H1 (cell line): ENCODE measurements at regions not wholly inside any gene's neighbourhood (a gene's known extent, or its start where the extent isn't known, plus 50 kb on each side); places are given as distances from the start of the nearest gene placed in this dataset.

ENCODE experiments used
- HDAC2 ChIP-seq, 2 experiments: fragments of 300-600 bp in 1 of 2; sonication (generic) in 1 of 2; IDR thresholded peaks; 2 replicates each; pipeline ENCODE4 v1.6.1; 2011 to 2012; ENCODE audit warnings: low read depth in 2 of 2, low read length in 2 of 2, mild to moderate bottlenecking in 2 of 2, moderate library complexity in 2 of 2, borderline replicate concordance in 1 of 2, inconsistent platforms in 1 of 2
- NANOG ChIP-seq: IDR thresholded peaks from 2 replicates; pipeline ENCODE4 v1.6.1; 2011; ENCODE audit warnings: low read length, low read depth, mild to moderate bottlenecking, inconsistent platforms; ENCODE audit not compliant: insufficient read depth, poor library complexity, severe bottlenecking
- POLR2A ChIP-seq, 2 experiments: IDR thresholded peaks; 1 replicate in 1 of 2; 2 replicates in 1 of 2; pipeline ENCODE4 v1.6.1; 2011; ENCODE audit warnings: low read depth in 2 of 2, low read length in 2 of 2, mild to moderate bottlenecking in 2 of 2; ENCODE audit errors: control extremely low read depth in 1 of 2
- POLR2AphosphoS5 ChIP-seq: IDR thresholded peaks from 2 replicates; pipeline ENCODE4 v1.6.1; 2011; ENCODE audit warnings: low read depth, low read length
- SIN3A ChIP-seq, 2 experiments: IDR thresholded peaks in 1 of 2; conservative IDR thresholded peaks in 1 of 2; 2 replicates each; pipeline ENCODE4 v1.6.1; 2011 to 2012; ENCODE audit warnings: low read length in 2 of 2, improper control_type of control experiment in 1 of 2, low read depth in 1 of 2, mild to moderate bottlenecking in 1 of 2
- TF ChIP-seq, protein P1 (sequence below), 3 experiments: IDR thresholded peaks; 1 replicate in 2 of 3; 2 replicates in 1 of 3; pipeline versions ENCODE4 v1.5.1 to v1.6.1; 2011; ENCODE audit warnings: low read length in 3 of 3, mild to moderate bottlenecking in 3 of 3, inconsistent platforms in 2 of 3, low read depth in 1 of 3, moderate library complexity in 1 of 3; ENCODE audit not compliant: insufficient read depth in 1 of 3; ENCODE audit errors: control extremely low read depth in 1 of 3

DNA sequence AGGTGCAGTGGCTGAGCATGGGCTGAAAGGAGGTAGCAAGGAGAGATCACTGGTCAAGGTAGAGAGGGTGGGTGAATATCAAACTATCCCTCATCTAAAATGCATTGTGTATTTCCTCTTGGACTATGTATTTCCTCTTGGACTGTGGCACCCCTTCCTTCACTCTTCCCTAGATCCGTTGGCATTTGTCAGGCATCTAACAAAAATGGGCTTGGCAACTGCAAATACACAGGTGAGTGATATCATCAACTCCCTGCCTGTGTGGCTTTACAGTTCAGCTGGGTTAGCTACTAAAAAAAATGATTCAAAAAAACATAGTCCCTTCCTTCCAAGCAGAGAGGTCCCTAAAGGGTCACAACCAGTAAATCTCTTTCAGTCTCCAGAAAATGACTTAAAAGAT, 142.8 kb upstream of the FUT8 start:
- TF ChIP-seq, protein P1, sequence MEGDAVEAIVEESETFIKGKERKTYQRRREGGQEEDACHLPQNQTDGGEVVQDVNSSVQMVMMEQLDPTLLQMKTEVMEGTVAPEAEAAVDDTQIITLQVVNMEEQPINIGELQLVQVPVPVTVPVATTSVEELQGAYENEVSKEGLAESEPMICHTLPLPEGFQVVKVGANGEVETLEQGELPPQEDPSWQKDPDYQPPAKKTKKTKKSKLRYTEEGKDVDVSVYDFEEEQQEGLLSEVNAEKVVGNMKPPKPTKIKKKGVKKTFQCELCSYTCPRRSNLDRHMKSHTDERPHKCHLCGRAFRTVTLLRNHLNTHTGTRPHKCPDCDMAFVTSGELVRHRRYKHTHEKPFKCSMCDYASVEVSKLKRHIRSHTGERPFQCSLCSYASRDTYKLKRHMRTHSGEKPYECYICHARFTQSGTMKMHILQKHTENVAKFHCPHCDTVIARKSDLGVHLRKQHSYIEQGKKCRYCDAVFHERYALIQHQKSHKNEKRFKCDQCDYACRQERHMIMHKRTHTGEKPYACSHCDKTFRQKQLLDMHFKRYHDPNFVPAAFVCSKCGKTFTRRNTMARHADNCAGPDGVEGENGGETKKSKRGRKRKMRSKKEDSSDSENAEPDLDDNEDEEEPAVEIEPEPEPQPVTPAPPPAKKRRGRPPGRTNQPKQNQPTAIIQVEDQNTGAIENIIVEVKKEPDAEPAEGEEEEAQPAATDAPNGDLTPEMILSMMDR (IDR thresholded peaks at IDR 0.05; ENCODE audit: control extremely low read depth in 1 of 3, insufficient read depth in 1 of 3, low read depth in 1 of 3, low read length in 3 of 3), result no peak
- no peak for TF ChIP-seq SIN3A (conservative IDR thresholded peaks at IDR 0.05 in 1 of 2, IDR thresholded peaks at IDR 0.05 in 1 of 2; ENCODE audit: low read depth in 1 of 2, low read length in 2 of 2)
- TF ChIP-seq POLR2A (IDR thresholded peaks at IDR 0.05; ENCODE audit: control extremely low read depth in 1 of 2, low read depth in 2 of 2, low read length in 2 of 2), result no peak
- TF ChIP-seq POLR2AphosphoS5, result no peak
- TF ChIP-seq NANOG, result no peak
- TF ChIP-seq HDAC2 (IDR thresholded peaks at IDR 0.05; ENCODE audit: borderline replicate concordance in 1 of 2, low read depth in 2 of 2, low read length in 2 of 2), result no peak
